IMR-90 (cell line): ENCODE measurements at regions not wholly inside any gene's neighbourhood (a gene's known extent, or its start where the extent isn't known, plus 50 kb on each side); places are given as distances from the start of the nearest gene placed in this dataset.

Source experiments
- ATAC-seq: fragments of 200-7000 bp; cut with Tn5 transposase; 2 replicates; pipeline ENCODE4 v1.9.1; 2020; ENCODE audit warnings: low read depth, mild to moderate bottlenecking, moderate library complexity
- BruUV-seq: library from RNA; stranded (reverse); fragments of 400-500 nt; replicated peaks from 2 replicates; lab custom pipeline; 2021; lab: Mats Ljungman, UMichigan
- CTCF ChIA-PET: fragments of 300-600 bp; formaldehyde crosslinking; extraction: SDS; loops from one replicate; lab custom pipeline; 2021; ENCODE audit warnings: antibody characterized with exemption; lab: Yijun Ruan, JAX
- POLR2A ChIA-PET: fragments of 300-600 bp; sonication (Branson Sonifier 250); formaldehyde crosslinking; loops from one replicate; lab custom pipeline; 2022; ENCODE audit warnings: antibody characterized with exemption; ENCODE audit not compliant: unreplicated experiment; lab: Charles Lee
- DNase-seq: peaks from one replicate; pipeline ENCODE4 v3.0.0; 2013
- H2AFZ ChIP-seq: replicated peaks from 2 replicates; pipeline ENCODE3; 2013; ENCODE audit warnings: low read length, mild to moderate bottlenecking; ENCODE audit not compliant: poor library complexity
- H2AK5ac ChIP-seq: 2 replicates; pipeline ENCODE4 v1.6.1; 2013; ENCODE audit warnings: low read depth, low read length, inconsistent platforms
- H2AK9ac ChIP-seq: replicated peaks from 2 replicates; pipeline ENCODE3; 2013; ENCODE audit warnings: mild to moderate bottlenecking, low read depth, low read length, moderate library complexity; ENCODE audit not compliant: poor library complexity
- H2BK120ac ChIP-seq: 2 replicates; pipeline ENCODE4 v1.6.1; 2013; ENCODE audit warnings: low read depth, low read length, inconsistent platforms
- H2BK15ac ChIP-seq: 3 replicates; pipeline ENCODE4 v1.6.1; 2013; ENCODE audit warnings: low read depth, low read length, inconsistent platforms
- H2BK20ac ChIP-seq: 2 replicates; pipeline ENCODE4 v1.6.1; 2013; ENCODE audit warnings: low read depth, mild to moderate bottlenecking, inconsistent platforms, low read length, moderate library complexity
- H2BK5ac ChIP-seq: 2 replicates; pipeline ENCODE4 v1.6.1; 2013; ENCODE audit warnings: mild to moderate bottlenecking, low read depth, low read length, inconsistent platforms; ENCODE audit not compliant: poor library complexity, severe bottlenecking
- H3K14ac ChIP-seq: replicated peaks from 2 replicates; pipeline ENCODE4 v1.6.1; 2013; ENCODE audit warnings: low read depth, low read length, inconsistent platforms
- H3K18ac ChIP-seq: 2 replicates; pipeline ENCODE4 v1.6.1; 2013; ENCODE audit warnings: low read depth, low read length, control low read depth
- H3K23ac ChIP-seq: 2 replicates; pipeline ENCODE4 v1.6.1; 2013; ENCODE audit warnings: low read depth, low read length, inconsistent platforms
- H3K27ac ChIP-seq: 2 replicates; pipeline ENCODE4 v1.5.1; 2013; ENCODE audit warnings: mild to moderate bottlenecking, control low read depth, low read length; ENCODE audit not compliant: insufficient read depth
- H3K27me3 ChIP-seq: 2 replicates; pipeline ENCODE4 v1.6.1; 2013; ENCODE audit warnings: low read length; ENCODE audit not compliant: control insufficient read depth, insufficient read depth
- H3K36me3 ChIP-seq: 2 replicates; pipeline ENCODE4 v1.6.1; 2013; ENCODE audit warnings: low read length, mixed read lengths; ENCODE audit not compliant: control insufficient read depth, insufficient read depth
- H3K4ac ChIP-seq: 2 replicates; pipeline ENCODE4 v1.6.1; 2013; ENCODE audit warnings: low read depth, low read length, inconsistent platforms
- H3K4me1 ChIP-seq: 2 replicates; pipeline ENCODE4 v1.6.1; 2013; ENCODE audit warnings: low read length, mixed read lengths; ENCODE audit not compliant: control insufficient read depth, insufficient read depth
- H3K4me2 ChIP-seq: 2 replicates; pipeline ENCODE4 v1.6.1; 2013; ENCODE audit warnings: low read depth, mild to moderate bottlenecking, control low read depth, low read length, moderate library complexity
- H3K4me3 ChIP-seq: 2 replicates; pipeline ENCODE4 v1.5.1; 2013; ENCODE audit warnings: low read depth, mild to moderate bottlenecking, control low read depth, low read length, moderate library complexity; ENCODE audit not compliant: insufficient read depth
- H3K56ac ChIP-seq: 2 replicates; pipeline ENCODE4 v1.6.1; 2013; ENCODE audit warnings: low read length, inconsistent platforms; ENCODE audit not compliant: insufficient read depth; ENCODE audit errors: extremely low read depth
- H3K79me1 ChIP-seq, 2 experiments: 2 replicates each; pipeline ENCODE4 v1.6.1; 2013; ENCODE audit warnings: low read length in 2 of 2, inconsistent platforms in 1 of 2, low read depth in 1 of 2
- H3K9ac ChIP-seq: 2 replicates; pipeline ENCODE4 v1.6.1; 2013; ENCODE audit warnings: low read depth, low read length, control low read depth
- H3K9me1 ChIP-seq: 2 replicates; pipeline ENCODE4 v1.6.1; 2013; ENCODE audit warnings: low read length, inconsistent platforms; ENCODE audit not compliant: insufficient read depth
- H3K9me3 ChIP-seq: 2 replicates; pipeline ENCODE4 v1.6.1; 2013; ENCODE audit warnings: low read length; ENCODE audit not compliant: control insufficient read depth, insufficient read depth
- H4K20me1 ChIP-seq: 2 replicates; pipeline ENCODE4 v1.6.1; 2013; ENCODE audit warnings: low read length, inconsistent platforms; ENCODE audit not compliant: insufficient read depth
- H4K5ac ChIP-seq: 2 replicates; pipeline ENCODE4 v1.6.1; 2013; ENCODE audit warnings: mild to moderate bottlenecking, low read depth, low read length, control low read depth
- H4K8ac ChIP-seq, 2 experiments: 2 replicates each; pipeline ENCODE4 v1.6.1; 2013; ENCODE audit warnings: low read depth in 2 of 2, low read length in 2 of 2, control low read depth in 1 of 2, inconsistent platforms in 1 of 2
- H4K91ac ChIP-seq: 2 replicates; pipeline ENCODE4 v1.6.1; 2013; ENCODE audit warnings: low read depth, low read length, inconsistent platforms; ENCODE audit not compliant: insufficient read depth
- CEBPB ChIP-seq: IDR thresholded peaks from 2 replicates; pipeline ENCODE4 v1.6.1; 2012; ENCODE audit warnings: low read depth, low read length, improper control_type of control experiment
- CHD1 ChIP-seq: IDR thresholded peaks from 2 replicates; pipeline ENCODE4 v1.6.1; 2012; ENCODE audit warnings: low read depth, low read length, improper control_type of control experiment
- ELK1 ChIP-seq: fragments of 150-350 bp; IDR thresholded peaks from 2 replicates; pipeline ENCODE4 v1.6.1; 2016; ENCODE audit warnings: low read depth, mild to moderate bottlenecking, low read length, moderate library complexity, borderline replicate concordance
- FOS ChIP-seq: fragments of 150-350 bp; IDR thresholded peaks from 2 replicates; pipeline ENCODE4 v1.6.1; 2016; ENCODE audit warnings: low read depth, low read length
- MAFK ChIP-seq: IDR thresholded peaks from 2 replicates; pipeline ENCODE4 v1.6.1; 2012; ENCODE audit warnings: low read depth, low read length, improper control_type of control experiment
- MAZ ChIP-seq: IDR thresholded peaks from 2 replicates; pipeline ENCODE4 v1.6.1; 2012; ENCODE audit warnings: low read depth, mild to moderate bottlenecking, low read length, improper control_type of control experiment, moderate library complexity, borderline replicate concordance
- MXI1 ChIP-seq: IDR thresholded peaks from 2 replicates; pipeline ENCODE4 v1.6.1; 2012; ENCODE audit warnings: low read depth, mild to moderate bottlenecking, low read length, moderate library complexity, borderline replicate concordance
- POLR2A ChIP-seq: IDR thresholded peaks from 2 replicates; pipeline ENCODE4 v1.6.1; 2012; ENCODE audit warnings: mild to moderate bottlenecking, low read depth, low read length
- RAD21 ChIP-seq: IDR thresholded peaks from 2 replicates; pipeline ENCODE4 v1.6.1; 2012; ENCODE audit warnings: low read length, improper control_type of control experiment
- RCOR1 ChIP-seq: IDR thresholded peaks from 2 replicates; pipeline ENCODE4 v1.6.1; 2012; ENCODE audit warnings: mild to moderate bottlenecking, low read length, improper control_type of control experiment; ENCODE audit not compliant: insufficient replicate concordance
- SMC3 ChIP-seq: fragments of 150-350 bp; IDR thresholded peaks from 2 replicates; pipeline ENCODE4 v1.6.1; 2016; ENCODE audit warnings: low read depth, mild to moderate bottlenecking, antibody characterized with exemption, low read length, moderate library complexity
- USF2 ChIP-seq: fragments of 150-350 bp; IDR thresholded peaks from 2 replicates; pipeline ENCODE4 v1.6.1; 2017; ENCODE audit warnings: mild to moderate bottlenecking, antibody characterized with exemption, low read length, low read depth
- WGBS, 2 experiments: methylation state at CpG; one replicate each; pipeline versions ENCODE4 v1.1.5 to v1.1.7; 2013; ENCODE audit warnings: missing lambda C conversion rate in 2 of 2; ENCODE audit not compliant: insufficient read length in 1 of 2; ENCODE audit errors: extremely low coverage in 2 of 2; 5-methylcytosine and 5-hydroxymethylcytosine counted together
- dilution Hi-C: fragments of 300-500 bp; cut with HindIII; formaldehyde crosslinking; loops from one replicate; pipeline ENCODE4 v1.14.3; 2018; ENCODE audit warnings: low sequenced_read_pairs; ENCODE audit not compliant: unreplicated experiment
- in situ Hi-C: fragments of 300-500 bp; cut with MboI; formaldehyde crosslinking; loops from 3 replicates; pipeline ENCODE4 v1.14.3; 2019; ENCODE audit warnings: low sequenced_read_pairs, inconsistent platforms, mixed read lengths
- intact Hi-C: fragments of 100-400 bp; cut with micrococcal nuclease; formaldehyde crosslinking; loops from 2 replicates; pipeline ENCODE4 v1.10.0; 2022

GRCh38 chr14:104244221-104245011 is 106.0 kb downstream of the KIF26A start:
- Histone ChIP-seq H4K20me1 (no peaks in the 10 kb centered on the region), H3K9me1 (no peaks in the 10 kb centered on the region), H2AK5ac (no peak overlapping the region), H3K4ac (no peak overlapping the region), H3K27me3 (no peaks in the 10 kb centered on the region), H2BK120ac (no peak overlapping the region), H3K14ac (no peak overlapping the region), H3K27ac (no peak overlapping the region), H4K5ac (no peak overlapping the region), H3K4me1 (no peaks in the 10 kb centered on the region), H3K79me1 (no peaks in the 10 kb centered on the region), H3K4me3 (no peak overlapping the region), H2BK15ac (no peak overlapping the region), H3K4me2 (no peak overlapping the region), H3K23ac (no peak overlapping the region), H3K56ac (no peak overlapping the region), H2BK5ac (no peak overlapping the region), H4K91ac (no peak overlapping the region), H4K8ac (no peak overlapping the region), H2AK9ac (no peak overlapping the region), H2BK20ac (no peak overlapping the region), H3K18ac (no peak overlapping the region), H3K9me3 (peaks cover 54% of the 10 kb centered on the region), H2AFZ (no peak overlapping the region), H3K36me3 (no peaks in the 10 kb centered on the region), H3K9ac (no peak overlapping the region)
- ATAC-seq (no peak), DNase-seq (no peak)
- ChIA-PET POLR2A (no interaction called here), CTCF (no interaction called here)
- in situ Hi-C loops, result no loop called here
- TF ChIP-seq MXI1 (no peak), CEBPB (no peak), POLR2A (no peak), USF2 (no peak), SMC3 (no peak), FOS (no peak), RAD21 (no peak), RCOR1 (no peak), MAFK (no peak), ELK1 (no peak), MAZ (no peak), CHD1 (no peak)
- no TSS peak for BruUV-seq
- intact Hi-C loops, result no loop called here
- dilution Hi-C loops, result no loop called here
- WGBS, 2 experiments, result 29% methylated on average over 8 of the region's 23 CpGs; no CpG with 5 or more reads in 1 of the 2 experiments
